H9 (cell line): ENCODE measurements at regions not wholly inside any gene's neighbourhood (a gene's known extent, or its start where the extent isn't known, plus 50 kb on each side); places are given as distances from the start of the nearest gene placed in this dataset.

Experiments
- DNase-seq: peaks from one replicate; pipeline ENCODE4 v3.0.0-alpha.2; 2017
- H2AFZ ChIP-seq: one replicate; pipeline ENCODE4 v1.6.1; 2013; ENCODE audit warnings: mild to moderate bottlenecking, low read length, control low read depth, moderate library complexity
- H2AK5ac ChIP-seq: 2 replicates; pipeline ENCODE4 v1.6.1; 2013; ENCODE audit warnings: low read length, control low read depth, mixed read lengths; ENCODE audit not compliant: insufficient read length
- H2BK120ac ChIP-seq: one replicate; pipeline ENCODE4 v1.6.1; 2013; ENCODE audit warnings: low read depth, mild to moderate bottlenecking, low read length, control low read depth, inconsistent platforms; ENCODE audit not compliant: poor library complexity, severe bottlenecking
- H2BK12ac ChIP-seq: 2 replicates; pipeline ENCODE4 v1.6.1; 2013; ENCODE audit warnings: low read length, control low read depth, mixed read lengths, low read depth; ENCODE audit not compliant: insufficient read length
- H2BK15ac ChIP-seq: 2 replicates; pipeline ENCODE4 v1.6.1; 2013; ENCODE audit warnings: low read depth, low read length, control low read depth
- H2BK20ac ChIP-seq: one replicate; pipeline ENCODE4 v1.6.1; 2013; ENCODE audit warnings: low read depth, mild to moderate bottlenecking, low read length, control low read depth, inconsistent platforms; ENCODE audit not compliant: poor library complexity, severe bottlenecking
- H2BK5ac ChIP-seq: 2 replicates; pipeline ENCODE4 v1.6.1; 2013; ENCODE audit warnings: low read length, control low read depth, mixed read lengths; ENCODE audit not compliant: insufficient read length
- H3K14ac ChIP-seq: 2 replicates; pipeline ENCODE4 v1.6.1; 2013; ENCODE audit warnings: low read length, control low read depth; ENCODE audit not compliant: insufficient read depth
- H3K18ac ChIP-seq: 2 replicates; pipeline ENCODE4 v1.6.1; 2013; ENCODE audit warnings: low read depth, mild to moderate bottlenecking, mixed read lengths, low read length, control low read depth; ENCODE audit not compliant: insufficient read length
- H3K23ac ChIP-seq: 2 replicates; pipeline ENCODE4 v1.6.1; 2013; ENCODE audit warnings: low read length, control low read depth, mixed read lengths, low read depth; ENCODE audit not compliant: insufficient read length
- H3K23me2 ChIP-seq: 2 replicates; pipeline ENCODE4 v1.6.1; 2013; ENCODE audit warnings: low read depth, mild to moderate bottlenecking, mixed read lengths, low read length, control low read depth; ENCODE audit not compliant: insufficient read length, poor library complexity, severe bottlenecking
- H3K27ac ChIP-seq: 2 replicates; pipeline ENCODE4 v1.5.1; 2013; ENCODE audit warnings: low read length, control low read depth, mixed read lengths, low read depth; ENCODE audit not compliant: insufficient read length
- H3K27me3 ChIP-seq: 2 replicates; pipeline ENCODE4 v1.6.1; 2013; ENCODE audit warnings: low read length, control low read depth, inconsistent platforms; ENCODE audit not compliant: insufficient read depth
- H3K4ac ChIP-seq: 2 replicates; pipeline ENCODE4 v1.6.1; 2013; ENCODE audit warnings: low read depth, mild to moderate bottlenecking, control low read depth, inconsistent platforms, low read length, moderate library complexity
- H3K4me1 ChIP-seq: 2 replicates; pipeline ENCODE4 v1.6.1; 2013; ENCODE audit warnings: low read length, control low read depth, inconsistent platforms; ENCODE audit not compliant: insufficient read depth
- H3K4me2 ChIP-seq: 2 replicates; pipeline ENCODE4 v1.6.1; 2013; ENCODE audit warnings: low read length, control low read depth, mixed read lengths; ENCODE audit not compliant: insufficient read length, insufficient read depth
- H3K56ac ChIP-seq: 2 replicates; pipeline ENCODE4 v1.6.1; 2013; ENCODE audit warnings: low read depth, mild to moderate bottlenecking, mixed read lengths, low read length, control low read depth; ENCODE audit not compliant: insufficient read length
- H3K79me1 ChIP-seq: 2 replicates; pipeline ENCODE4 v1.6.1; 2013; ENCODE audit warnings: low read depth, mild to moderate bottlenecking, moderate library complexity, low read length, control low read depth, inconsistent platforms; ENCODE audit not compliant: insufficient read depth, poor library complexity, severe bottlenecking
- H3K79me2 ChIP-seq: 2 replicates; pipeline ENCODE4 v1.6.1; 2013; ENCODE audit warnings: low read length, control low read depth, inconsistent platforms; ENCODE audit not compliant: insufficient read depth
- H3K9ac ChIP-seq: 2 replicates; pipeline ENCODE4 v1.6.1; 2013; ENCODE audit warnings: low read length, control low read depth, mixed read lengths; ENCODE audit not compliant: insufficient read length; ENCODE audit errors: extremely low read depth
- H3K9me3 ChIP-seq: one replicate; pipeline ENCODE4 v1.6.1; 2013; ENCODE audit warnings: low read depth, low read length, inconsistent platforms; ENCODE audit not compliant: control insufficient read depth
- H3T11ph ChIP-seq: one replicate; pipeline ENCODE4 v1.6.1; 2013; ENCODE audit warnings: mild to moderate bottlenecking, low read length, control low read depth, inconsistent platforms
- H4K20me1 ChIP-seq: one replicate; pipeline ENCODE4 v1.6.1; 2013; ENCODE audit not compliant: control insufficient read depth, insufficient read length, insufficient read depth
- H4K5ac ChIP-seq: 2 replicates; pipeline ENCODE4 v1.6.1; 2013; ENCODE audit warnings: low read depth, mild to moderate bottlenecking, mixed read lengths, low read length, control low read depth; ENCODE audit not compliant: insufficient read length
- H4K8ac ChIP-seq: replicated peaks from 2 replicates; pipeline ENCODE4 v1.6.1; 2013; ENCODE audit warnings: low read length, control low read depth, mixed read lengths, low read depth; ENCODE audit not compliant: insufficient read length
- H4K91ac ChIP-seq: 2 replicates; pipeline ENCODE4 v1.6.1; 2013; ENCODE audit warnings: low read depth, mild to moderate bottlenecking, moderate library complexity, mixed read lengths, low read length, control low read depth; ENCODE audit not compliant: insufficient read length
- H3K27ac Mint-ChIP-seq, 3 experiments: 2 replicates in 2 of 3; 3 replicates in 1 of 3; pipeline ENCODE4 v1.8.0; 2020 to 2021; ENCODE audit warnings: mixed read lengths in 3 of 3, mild to moderate bottlenecking in 1 of 3, moderate library complexity in 1 of 3
- H3K27me3 Mint-ChIP-seq: 2 replicates; pipeline ENCODE4 v1.8.0; 2021; ENCODE audit warnings: low read depth, mild to moderate bottlenecking, moderate library complexity, mixed read lengths
- H3K36me3 Mint-ChIP-seq, 3 experiments: 2 replicates in 2 of 3; 3 replicates in 1 of 3; pipeline ENCODE4 v1.8.0; 2020 to 2021; ENCODE audit warnings: low read depth in 3 of 3, mixed read lengths in 3 of 3; ENCODE audit not compliant: insufficient read depth in 1 of 3
- H3K4me1 Mint-ChIP-seq, 2 experiments: 2 replicates each; pipeline ENCODE4 v1.8.0; 2020; ENCODE audit warnings: mixed read lengths in 2 of 2
- H3K4me3 Mint-ChIP-seq, 2 experiments: 2 replicates in 1 of 2; 3 replicates in 1 of 2; pipeline ENCODE4 v1.8.0; 2020 to 2021; ENCODE audit warnings: mild to moderate bottlenecking in 2 of 2, mixed read lengths in 2 of 2, moderate library complexity in 1 of 2
- H3K9me3 Mint-ChIP-seq, 2 experiments: 2 replicates in 1 of 2; 3 replicates in 1 of 2; pipeline ENCODE4 v1.8.0; 2020; ENCODE audit warnings: mild to moderate bottlenecking in 2 of 2, mixed read lengths in 2 of 2, moderate library complexity in 1 of 2
- CTCF ChIP-seq: fragments of 200-600 bp; sonication (generic); conservative IDR thresholded peaks from 3 replicates; pipeline ENCODE4 v1.8.0; 2021; ENCODE audit warnings: antibody characterized with exemption, mild to moderate bottlenecking
- WGBS: extraction: QIAGEN DNeasy Blood & Tissue Kit; methylation state at CpG from one replicate; pipeline ENCODE4 v1.1.7; 2013; ENCODE audit warnings: missing lambda C conversion rate, low lambda C conversion rate, mixed read lengths; ENCODE audit not compliant: insufficient read length; ENCODE audit errors: extremely low coverage; 5-methylcytosine and 5-hydroxymethylcytosine counted together

GRCh38 chr4:11050766-11051165 is 366.2 kb upstream of the CLNK start:
- Histone ChIP-seq H4K91ac (no peak overlapping the region), H3K4me2 (no peak overlapping the region), H3K27me3 (no peaks in the 10 kb centered on the region), H2AFZ (no peak overlapping the region), H4K8ac (no peak overlapping the region), H3K4me1 (no peaks in the 10 kb centered on the region), H3K18ac (no peak overlapping the region), H3K27ac (no peak overlapping the region), H2BK12ac (no peak overlapping the region), H2AK5ac (no peak overlapping the region), H4K20me1 (no peaks in the 10 kb centered on the region), H3K14ac (no peak overlapping the region), H3K9ac (no peak overlapping the region), H2BK15ac (no peak overlapping the region), H3K79me2 (no peaks in the 10 kb centered on the region), H4K5ac (no peak overlapping the region), H3K4ac (no peak overlapping the region), H3K23me2 (no peaks in the 10 kb centered on the region), H3K23ac (no peak overlapping the region), H3K79me1 (no peaks in the 10 kb centered on the region), H3K9me3 (no peaks in the 10 kb centered on the region), H2BK120ac (no peak overlapping the region), H3K56ac (no peak overlapping the region), H2BK20ac (no peak overlapping the region), H2BK5ac (no peak overlapping the region), H3T11ph (no peak overlapping the region)
- no peak overlapping the region for H3K4me3 Mint-ChIP-seq
- H3K27ac Mint-ChIP-seq = no peak overlapping the region
- H3K4me1 Mint-ChIP-seq = no peaks in the 10 kb centered on the region
- no peaks in the 10 kb centered on the region for H3K27me3 Mint-ChIP-seq
- H3K36me3 Mint-ChIP-seq = no peaks in the 10 kb centered on the region
- no peak for DNase-seq
- H3K9me3 Mint-ChIP-seq = no peaks in the 10 kb centered on the region
- WGBS = no CpG with 5 or more reads among the region's 2 CpGs
- no peak for TF ChIP-seq CTCF
